ENCODE measurements at regions not wholly inside any gene's neighbourhood (a gene's known extent, or its start where the extent isn't known, plus 50 kb on each side); places are given as distances from the start of the nearest gene placed in this dataset.
"Not testable (repeated sequence)": the region's sequence is repeated elsewhere in the genome, so short reads cannot be mapped to it uniquely, and the experiment has no call there.

GRCh38 chr19:30103981-30104380 lies 161.9 kb downstream of the URI1 start:
- DNase-seq = no peak
- ATAC-seq = no peak

- ATAC-seq (no peak), DNase-seq (no peak)
Measured at GRCh38 chr19:30105316-30105715, 163.3 kb downstream of the URI1 start.

GRCh38 chr19:30105727-30106126 lies 163.7 kb downstream of the URI1 start:
- DNase-seq (no peak), ATAC-seq (no peak)

- no peak for DNase-seq
- ATAC-seq = no peak
Measured at GRCh38 chr19:30106417-30107095, 164.5 kb downstream of the URI1 start.

GRCh38 chr19:30107251-30107650 lies 165.2 kb downstream of the URI1 start:
- DNase-seq = no peak
- ATAC-seq = no peak

- DNase-seq (no peak), ATAC-seq (no peak)
Measured at GRCh38 chr19:30109565-30109964, 167.5 kb downstream of the URI1 start.

- ATAC-seq (no peak), DNase-seq (no peak)
Measured at GRCh38 chr19:30111021-30111855, 169.2 kb downstream of the URI1 start.

GRCh38 chr19:30112171-30112570 lies 170.1 kb downstream of the URI1 start:
- no peak for DNase-seq
- ATAC-seq = no peak

- DNase-seq = no peak
- no peak for ATAC-seq
Measured at GRCh38 chr19:30112666-30113065, 170.6 kb downstream of the URI1 start.

- DNase-seq (no peak), ATAC-seq (no peak)
Measured at GRCh38 chr19:30113186-30113585, 171.1 kb downstream of the URI1 start.

GRCh38 chr19:30114095-30114494 lies 172.1 kb downstream of the URI1 start:
- ATAC-seq, DNase-seq: not testable (repeated sequence)

- DNase-seq = no peak
- ATAC-seq = no peak
Measured at GRCh38 chr19:30115947-30116346, 173.9 kb downstream of the URI1 start.

GRCh38 chr19:30116530-30116929 lies 174.5 kb downstream of the URI1 start:
- DNase-seq = no peak
- no peak for ATAC-seq

GRCh38 chr19:30116984-30117555 lies 175.0 kb downstream of the URI1 start:
- no peak for DNase-seq
- ATAC-seq = no peak

GRCh38 chr19:30117636-30118145 lies 175.7 kb downstream of the URI1 start:
- DNase-seq = no peak
- no peak for ATAC-seq

GRCh38 chr19:30118221-30118620 lies 176.2 kb downstream of the URI1 start:
- ATAC-seq (no peak), DNase-seq (no peak)

- ATAC-seq = no peak
- no peak for DNase-seq
Measured at GRCh38 chr19:30118760-30119159, 176.7 kb downstream of the URI1 start.

- no peak for ATAC-seq
- no peak for DNase-seq
Measured at GRCh38 chr19:30119180-30119908, 177.3 kb downstream of the URI1 start.

GRCh38 chr19:30120860-30121484 lies 178.9 kb downstream of the URI1 start:
- ATAC-seq = no peak
- no peak for DNase-seq

GRCh38 chr19:30122431-30122830 lies 180.4 kb downstream of the URI1 start:
- ATAC-seq (no peak), DNase-seq (no peak)

GRCh38 chr19:30123119-30123518 lies 181.1 kb downstream of the URI1 start:
- ATAC-seq (no peak), DNase-seq (no peak)

- ATAC-seq = no peak
Measured at GRCh38 chr19:30123611-30124010, 181.6 kb downstream of the URI1 start.

More at GRCh38 chr19:30123611-30124010, 181.6 kb downstream of the URI1 start:
- DNase-seq = no peak
